IMR-90 (cell line): ENCODE measurements at regions not wholly inside any gene's neighbourhood (a gene's known extent, or its start where the extent isn't known, plus 50 kb on each side); places are given as distances from the start of the nearest gene placed in this dataset.

Experiments
- ATAC-seq: fragments of 200-7000 bp; cut with Tn5 transposase; 2 replicates; pipeline ENCODE4 v1.9.1; 2020; ENCODE audit warnings: low read depth, mild to moderate bottlenecking, moderate library complexity
- BruUV-seq: library from RNA; stranded (reverse); fragments of 400-500 nt; replicated peaks from 2 replicates; lab custom pipeline; 2021; lab: Mats Ljungman, UMichigan
- CTCF ChIA-PET: fragments of 300-600 bp; formaldehyde crosslinking; extraction: SDS; loops from one replicate; lab custom pipeline; 2021; ENCODE audit warnings: antibody characterized with exemption; lab: Yijun Ruan, JAX
- POLR2A ChIA-PET: fragments of 300-600 bp; sonication (Branson Sonifier 250); formaldehyde crosslinking; loops from one replicate; lab custom pipeline; 2022; ENCODE audit warnings: antibody characterized with exemption; ENCODE audit not compliant: unreplicated experiment; lab: Charles Lee
- DNase-seq: peaks from one replicate; pipeline ENCODE4 v3.0.0; 2013
- H2AFZ ChIP-seq: replicated peaks from 2 replicates; pipeline ENCODE3; 2013; ENCODE audit warnings: low read length, mild to moderate bottlenecking; ENCODE audit not compliant: poor library complexity
- H2AK5ac ChIP-seq: 2 replicates; pipeline ENCODE4 v1.6.1; 2013; ENCODE audit warnings: low read depth, low read length, inconsistent platforms
- H2AK9ac ChIP-seq: replicated peaks from 2 replicates; pipeline ENCODE3; 2013; ENCODE audit warnings: mild to moderate bottlenecking, low read depth, low read length, moderate library complexity; ENCODE audit not compliant: poor library complexity
- H2BK120ac ChIP-seq: 2 replicates; pipeline ENCODE4 v1.6.1; 2013; ENCODE audit warnings: low read depth, low read length, inconsistent platforms
- H2BK15ac ChIP-seq: 3 replicates; pipeline ENCODE4 v1.6.1; 2013; ENCODE audit warnings: low read depth, low read length, inconsistent platforms
- H2BK20ac ChIP-seq: 2 replicates; pipeline ENCODE4 v1.6.1; 2013; ENCODE audit warnings: low read depth, mild to moderate bottlenecking, inconsistent platforms, low read length, moderate library complexity
- H2BK5ac ChIP-seq: 2 replicates; pipeline ENCODE4 v1.6.1; 2013; ENCODE audit warnings: mild to moderate bottlenecking, low read depth, low read length, inconsistent platforms; ENCODE audit not compliant: poor library complexity, severe bottlenecking
- H3K14ac ChIP-seq: replicated peaks from 2 replicates; pipeline ENCODE4 v1.6.1; 2013; ENCODE audit warnings: low read depth, low read length, inconsistent platforms
- H3K18ac ChIP-seq: 2 replicates; pipeline ENCODE4 v1.6.1; 2013; ENCODE audit warnings: low read depth, low read length, control low read depth
- H3K23ac ChIP-seq: 2 replicates; pipeline ENCODE4 v1.6.1; 2013; ENCODE audit warnings: low read depth, low read length, inconsistent platforms
- H3K27ac ChIP-seq: 2 replicates; pipeline ENCODE4 v1.5.1; 2013; ENCODE audit warnings: mild to moderate bottlenecking, control low read depth, low read length; ENCODE audit not compliant: insufficient read depth
- H3K27me3 ChIP-seq: 2 replicates; pipeline ENCODE4 v1.6.1; 2013; ENCODE audit warnings: low read length; ENCODE audit not compliant: control insufficient read depth, insufficient read depth
- H3K36me3 ChIP-seq: 2 replicates; pipeline ENCODE4 v1.6.1; 2013; ENCODE audit warnings: low read length, mixed read lengths; ENCODE audit not compliant: control insufficient read depth, insufficient read depth
- H3K4ac ChIP-seq: 2 replicates; pipeline ENCODE4 v1.6.1; 2013; ENCODE audit warnings: low read depth, low read length, inconsistent platforms
- H3K4me1 ChIP-seq: 2 replicates; pipeline ENCODE4 v1.6.1; 2013; ENCODE audit warnings: low read length, mixed read lengths; ENCODE audit not compliant: control insufficient read depth, insufficient read depth
- H3K4me2 ChIP-seq: 2 replicates; pipeline ENCODE4 v1.6.1; 2013; ENCODE audit warnings: low read depth, mild to moderate bottlenecking, control low read depth, low read length, moderate library complexity
- H3K4me3 ChIP-seq: 2 replicates; pipeline ENCODE4 v1.5.1; 2013; ENCODE audit warnings: low read depth, mild to moderate bottlenecking, control low read depth, low read length, moderate library complexity; ENCODE audit not compliant: insufficient read depth
- H3K56ac ChIP-seq: 2 replicates; pipeline ENCODE4 v1.6.1; 2013; ENCODE audit warnings: low read length, inconsistent platforms; ENCODE audit not compliant: insufficient read depth; ENCODE audit errors: extremely low read depth
- H3K79me1 ChIP-seq, 2 experiments: 2 replicates each; pipeline ENCODE4 v1.6.1; 2013; ENCODE audit warnings: low read length in 2 of 2, inconsistent platforms in 1 of 2, low read depth in 1 of 2
- H3K9ac ChIP-seq: 2 replicates; pipeline ENCODE4 v1.6.1; 2013; ENCODE audit warnings: low read depth, low read length, control low read depth
- H3K9me1 ChIP-seq: 2 replicates; pipeline ENCODE4 v1.6.1; 2013; ENCODE audit warnings: low read length, inconsistent platforms; ENCODE audit not compliant: insufficient read depth
- H3K9me3 ChIP-seq: 2 replicates; pipeline ENCODE4 v1.6.1; 2013; ENCODE audit warnings: low read length; ENCODE audit not compliant: control insufficient read depth, insufficient read depth
- H4K20me1 ChIP-seq: 2 replicates; pipeline ENCODE4 v1.6.1; 2013; ENCODE audit warnings: low read length, inconsistent platforms; ENCODE audit not compliant: insufficient read depth
- H4K5ac ChIP-seq: 2 replicates; pipeline ENCODE4 v1.6.1; 2013; ENCODE audit warnings: mild to moderate bottlenecking, low read depth, low read length, control low read depth
- H4K8ac ChIP-seq, 2 experiments: 2 replicates each; pipeline ENCODE4 v1.6.1; 2013; ENCODE audit warnings: low read depth in 2 of 2, low read length in 2 of 2, control low read depth in 1 of 2, inconsistent platforms in 1 of 2
- H4K91ac ChIP-seq: 2 replicates; pipeline ENCODE4 v1.6.1; 2013; ENCODE audit warnings: low read depth, low read length, inconsistent platforms; ENCODE audit not compliant: insufficient read depth
- CHD1 ChIP-seq: IDR thresholded peaks from 2 replicates; pipeline ENCODE4 v1.6.1; 2012; ENCODE audit warnings: low read depth, low read length, improper control_type of control experiment
- CTCF ChIP-seq: conservative IDR thresholded peaks from 2 replicates; pipeline ENCODE4 v1.5.1; 2012; ENCODE audit warnings: mild to moderate bottlenecking, low read depth, low read length, improper control_type of control experiment
- MXI1 ChIP-seq: IDR thresholded peaks from 2 replicates; pipeline ENCODE4 v1.6.1; 2012; ENCODE audit warnings: low read depth, mild to moderate bottlenecking, low read length, moderate library complexity, borderline replicate concordance
- POLR2A ChIP-seq: IDR thresholded peaks from 2 replicates; pipeline ENCODE4 v1.6.1; 2012; ENCODE audit warnings: mild to moderate bottlenecking, low read depth, low read length
- RAD21 ChIP-seq: IDR thresholded peaks from 2 replicates; pipeline ENCODE4 v1.6.1; 2012; ENCODE audit warnings: low read length, improper control_type of control experiment
- RCOR1 ChIP-seq: IDR thresholded peaks from 2 replicates; pipeline ENCODE4 v1.6.1; 2012; ENCODE audit warnings: mild to moderate bottlenecking, low read length, improper control_type of control experiment; ENCODE audit not compliant: insufficient replicate concordance
- WGBS, 2 experiments: methylation state at CpG; one replicate each; pipeline versions ENCODE4 v1.1.5 to v1.1.7; 2013; ENCODE audit warnings: missing lambda C conversion rate in 2 of 2; ENCODE audit not compliant: insufficient read length in 1 of 2; ENCODE audit errors: extremely low coverage in 2 of 2; 5-methylcytosine and 5-hydroxymethylcytosine counted together
- dilution Hi-C: fragments of 300-500 bp; cut with HindIII; formaldehyde crosslinking; loops from one replicate; pipeline ENCODE4 v1.14.3; 2018; ENCODE audit warnings: low sequenced_read_pairs; ENCODE audit not compliant: unreplicated experiment
- in situ Hi-C: fragments of 300-500 bp; cut with MboI; formaldehyde crosslinking; loops from 3 replicates; pipeline ENCODE4 v1.14.3; 2019; ENCODE audit warnings: low sequenced_read_pairs, inconsistent platforms, mixed read lengths
- intact Hi-C: fragments of 100-400 bp; cut with micrococcal nuclease; formaldehyde crosslinking; loops from 2 replicates; pipeline ENCODE4 v1.10.0; 2022

GRCh38 chr6:114740547-114740946, 397.7 kb upstream of the HS3ST5 start:
- H3K4ac ChIP-seq, result no peak overlapping the region
- CTCF ChIA-PET, result no interaction called here
- H3K56ac ChIP-seq, result no peak overlapping the region
- in situ Hi-C loops, result loop anchor here (10.0 kb wide), 1 partner anchor 1154 kb away; no protein-coding TSS in a partner anchor
- no peaks in the 10 kb centered on the region for H3K4me1 ChIP-seq
- no peak overlapping the region for H2BK5ac ChIP-seq
- no peaks in the 10 kb centered on the region for H3K36me3 ChIP-seq
- H3K9ac ChIP-seq, result no peak overlapping the region
- H3K4me3 ChIP-seq, result no peak overlapping the region
- no peaks in the 10 kb centered on the region for H3K9me1 ChIP-seq
- H4K8ac ChIP-seq, result no peak overlapping the region
- no peak overlapping the region for H2BK20ac ChIP-seq
- no peak overlapping the region for H2AFZ ChIP-seq
- H3K27me3 ChIP-seq, result no peaks in the 10 kb centered on the region
- no peaks in the 10 kb centered on the region for H3K79me1 ChIP-seq
- POLR2A ChIA-PET, result no interaction called here
- no peak overlapping the region for H3K27ac ChIP-seq
- dilution Hi-C loops, result no loop called here
- no peak overlapping the region for H3K18ac ChIP-seq
- H2AK9ac ChIP-seq, result no peak overlapping the region
- intact Hi-C loops, result loop anchor here (10.0 kb wide), 2 partner anchors 804 to 1354 kb away; no protein-coding TSS in a partner anchor
- no peak overlapping the region for H2AK5ac ChIP-seq
- no peak for TF ChIP-seq CHD1
- no peak for TF ChIP-seq RAD21
- no peak for TF ChIP-seq CTCF
- no peak for TF ChIP-seq POLR2A
- no peak for TF ChIP-seq MXI1
- no peak for TF ChIP-seq RCOR1
- no peak overlapping the region for H3K14ac ChIP-seq
- BruUV-seq, result no TSS peak
- H4K91ac ChIP-seq, result no peak overlapping the region
- H3K23ac ChIP-seq, result no peak overlapping the region
- no peak overlapping the region for H4K5ac ChIP-seq
- ATAC-seq (no peak), DNase-seq (no peak)
- no peak overlapping the region for H2BK120ac ChIP-seq
- no peak overlapping the region for H3K4me2 ChIP-seq
- H4K20me1 ChIP-seq, result no peaks in the 10 kb centered on the region
- WGBS, 2 experiments, result 75% methylated on average over 1 of the region's 2 CpGs; no CpG with 5 or more reads in 1 of the 2 experiments
- H2BK15ac ChIP-seq, result no peak overlapping the region
- peaks cover 2% of the 10 kb centered on the region for H3K9me3 ChIP-seq
